Suprapubic skin (tissue), 4 donors: ENCODE measurements at regions not wholly inside any gene's neighbourhood (a gene's known extent, or its start where the extent isn't known, plus 50 kb on each side); places are given as distances from the start of the nearest gene placed in this dataset.

ENCODE experiments used
- DNase-seq, 2 donors: peaks; one replicate each; pipeline ENCODE4 v3.0.0-alpha.2; 2019; ENCODE audit warnings: low spot score in 2 of 2
- H3K27ac ChIP-seq: fragments of 200-600 bp; sonication (generic); one replicate; pipeline ENCODE4 v1.5.1; 2019
- H3K27me3 ChIP-seq: fragments of 200-600 bp; sonication (generic); one replicate; pipeline ENCODE4 v1.5.1; 2019
- H3K36me3 ChIP-seq: fragments of 200-600 bp; sonication (generic); one replicate; pipeline ENCODE4 v1.5.1; 2019
- H3K4me1 ChIP-seq: fragments of 200-600 bp; sonication (generic); one replicate; pipeline ENCODE4 v1.5.1; 2019
- H3K4me3 ChIP-seq: fragments of 200-600 bp; sonication (generic); one replicate; pipeline ENCODE4 v1.5.1; 2019; ENCODE audit warnings: mild to moderate bottlenecking
- H3K9me3 ChIP-seq: fragments of 200-600 bp; sonication (generic); one replicate; pipeline ENCODE4 v1.5.1; 2019
- EP300 ChIP-seq: sonication (generic); formaldehyde crosslinking; IDR thresholded peaks from one replicate; pipeline ENCODE4 v1.6.1; 2017; ENCODE audit warnings: antibody characterized with exemption
- POLR2A ChIP-seq, 2 donors: fragments of 450-650 bp; IDR thresholded peaks; one replicate each; pipeline ENCODE4 v1.6.1; 2017; ENCODE audit warnings: antibody characterized with exemption in 2 of 2, mild to moderate bottlenecking in 2 of 2, moderate library complexity in 2 of 2
- POLR2AphosphoS5 ChIP-seq, 3 donors: sonication (generic); formaldehyde crosslinking; IDR thresholded peaks; one replicate each; pipeline ENCODE4 v1.6.1; 2017; ENCODE audit warnings: antibody characterized with exemption in 3 of 3
- WGBS: methylation state at CpG from one replicate; pipeline ENCODE4 v1.1.5; 2018; 5-methylcytosine and 5-hydroxymethylcytosine counted together
- TF ChIP-seq, protein P1 (sequence below), 2 donors: fragments of 200-600 bp in 1 of 2; fragments of 450-650 bp in 1 of 2; sonication (generic) in 1 of 2; IDR thresholded peaks; one replicate each; pipeline ENCODE4 v1.5.1; 2016 to 2019; ENCODE audit warnings: antibody characterized with exemption in 2 of 2, mild to moderate bottlenecking in 1 of 2, moderate library complexity in 1 of 2

DNA sequence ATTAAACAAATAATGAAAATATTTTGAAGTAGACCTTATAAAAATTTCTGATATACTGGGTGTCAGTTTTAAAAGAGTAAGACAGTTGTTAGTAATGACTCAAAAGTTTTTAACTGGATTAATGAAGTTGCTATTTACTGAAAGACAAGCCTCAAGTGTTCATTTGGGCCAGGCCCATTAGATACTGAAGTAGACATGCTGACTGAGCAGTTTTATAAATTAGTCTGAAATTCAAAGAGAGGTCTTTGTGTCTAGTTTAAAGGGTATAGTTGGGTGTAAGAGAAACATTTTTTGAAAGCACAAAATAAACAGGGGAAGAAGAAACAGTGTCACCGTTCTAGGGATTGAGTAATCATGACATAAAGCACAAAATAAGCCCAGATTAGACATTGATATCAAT, 1577.2 kb downstream of the AMY1C start:
- TF ChIP-seq, protein P1, sequence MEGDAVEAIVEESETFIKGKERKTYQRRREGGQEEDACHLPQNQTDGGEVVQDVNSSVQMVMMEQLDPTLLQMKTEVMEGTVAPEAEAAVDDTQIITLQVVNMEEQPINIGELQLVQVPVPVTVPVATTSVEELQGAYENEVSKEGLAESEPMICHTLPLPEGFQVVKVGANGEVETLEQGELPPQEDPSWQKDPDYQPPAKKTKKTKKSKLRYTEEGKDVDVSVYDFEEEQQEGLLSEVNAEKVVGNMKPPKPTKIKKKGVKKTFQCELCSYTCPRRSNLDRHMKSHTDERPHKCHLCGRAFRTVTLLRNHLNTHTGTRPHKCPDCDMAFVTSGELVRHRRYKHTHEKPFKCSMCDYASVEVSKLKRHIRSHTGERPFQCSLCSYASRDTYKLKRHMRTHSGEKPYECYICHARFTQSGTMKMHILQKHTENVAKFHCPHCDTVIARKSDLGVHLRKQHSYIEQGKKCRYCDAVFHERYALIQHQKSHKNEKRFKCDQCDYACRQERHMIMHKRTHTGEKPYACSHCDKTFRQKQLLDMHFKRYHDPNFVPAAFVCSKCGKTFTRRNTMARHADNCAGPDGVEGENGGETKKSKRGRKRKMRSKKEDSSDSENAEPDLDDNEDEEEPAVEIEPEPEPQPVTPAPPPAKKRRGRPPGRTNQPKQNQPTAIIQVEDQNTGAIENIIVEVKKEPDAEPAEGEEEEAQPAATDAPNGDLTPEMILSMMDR (IDR thresholded peaks at IDR 0.05), result no peak

DNA sequence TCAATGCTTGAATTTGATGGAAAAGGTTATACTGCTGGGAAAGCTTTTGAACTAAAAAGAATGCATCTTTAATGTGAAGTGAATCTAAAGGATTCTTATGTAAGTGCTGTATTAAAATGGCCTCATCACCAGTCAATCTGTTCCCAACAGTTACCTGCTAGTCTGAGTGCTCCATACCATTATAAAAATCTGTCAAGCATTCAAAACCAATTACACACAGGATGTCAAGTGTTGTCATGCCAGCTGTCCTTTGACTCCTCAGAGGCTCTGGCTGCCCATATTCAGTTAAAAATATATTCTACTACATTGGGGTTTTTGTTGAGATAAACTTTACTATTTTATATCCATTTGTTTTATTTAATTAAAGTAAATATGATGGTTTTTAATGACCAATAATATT, 1587.7 kb downstream of the AMY1C start:
- H3K4me1 ChIP-seq, result no peaks in the 10 kb centered on the region
- TF ChIP-seq EP300 (no peak), POLR2A (IDR thresholded peaks at IDR 0.05) (no peak), POLR2AphosphoS5 (IDR thresholded peaks at IDR 0.05) (no peak)
- TF ChIP-seq, protein P1 (IDR thresholded peaks at IDR 0.05), result no peak

More for the DNA sequence above, 1577.2 kb downstream of the AMY1C start:
- DNase-seq, result no peak
- no peak overlapping the region for H3K4me3 ChIP-seq
- H3K4me1 ChIP-seq, result no peaks in the 10 kb centered on the region
- no peaks in the 10 kb centered on the region for H3K36me3 ChIP-seq
- H3K27ac ChIP-seq, result no peak overlapping the region
- H3K9me3 ChIP-seq, result peaks cover 4% of the 10 kb centered on the region
- WGBS, result 61% methylated on average over 1 of the region's 1 CpG
- no peaks in the 10 kb centered on the region for H3K27me3 ChIP-seq

DNA sequence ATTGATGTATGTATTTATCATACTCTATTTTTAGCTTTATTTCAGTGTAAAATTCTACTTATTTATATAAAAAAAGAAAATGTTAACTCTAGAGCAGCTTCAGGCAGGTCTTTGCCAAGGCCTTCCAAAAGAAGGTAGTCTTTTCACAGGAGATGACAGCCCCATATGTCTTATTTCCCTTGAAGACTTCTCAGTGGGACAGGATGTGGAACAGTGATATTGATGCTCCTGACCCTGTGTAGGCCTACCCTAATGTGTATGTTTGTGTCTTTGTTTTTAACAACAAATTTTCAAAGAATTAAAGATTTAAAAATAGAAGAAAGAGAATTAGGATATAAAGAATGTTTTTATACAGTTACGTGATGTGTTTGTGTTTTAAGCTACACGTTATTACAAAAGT, 1593.6 kb downstream of the AMY1C start:
- Histone ChIP-seq H3K27ac (no peak overlapping the region), H3K4me1 (no peaks in the 10 kb centered on the region), H3K27me3 (no peaks in the 10 kb centered on the region), H3K36me3 (no peaks in the 10 kb centered on the region), H3K4me3 (no peak overlapping the region), H3K9me3 (peaks cover 3% of the 10 kb centered on the region)
- no peak for DNase-seq
- WGBS, result 88% methylated on average over 2 of the region's 2 CpGs
- TF ChIP-seq, protein P1 (IDR thresholded peaks at IDR 0.05), result no peak
- TF ChIP-seq POLR2AphosphoS5 (IDR thresholded peaks at IDR 0.05) (no peak), POLR2A (IDR thresholded peaks at IDR 0.05) (no peak), EP300 (no peak)

More for the DNA sequence above, 1587.7 kb downstream of the AMY1C start:
- Histone ChIP-seq H3K4me3 (no peak overlapping the region), H3K27me3 (no peaks in the 10 kb centered on the region), H3K9me3 (no peaks in the 10 kb centered on the region), H3K36me3 (no peaks in the 10 kb centered on the region), H3K27ac (no peak overlapping the region)
- DNase-seq, result no peak

DNA sequence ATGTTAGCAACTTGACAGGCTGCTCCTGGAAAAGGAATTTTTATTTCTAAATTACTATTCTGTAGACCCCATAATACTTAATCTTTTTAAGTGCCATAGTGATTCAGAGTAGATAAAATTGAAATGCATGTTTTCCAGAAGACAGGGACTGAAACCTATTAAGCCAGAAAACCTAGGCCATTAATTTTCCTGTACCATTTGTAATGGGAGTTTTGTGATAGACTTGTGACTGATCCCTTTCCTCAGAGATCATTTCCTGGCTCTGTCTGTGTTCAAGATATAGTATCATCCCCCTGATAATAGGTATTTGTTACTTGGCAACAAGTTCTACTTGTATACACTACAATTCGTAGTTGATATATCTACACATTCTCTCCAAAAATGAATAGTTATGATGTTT, 1609.8 kb downstream of the AMY1C start:
- DNase-seq, result no peak
- WGBS, result 46% methylated on average over 1 of the region's 1 CpG
- no peak for TF ChIP-seq POLR2AphosphoS5 (IDR thresholded peaks at IDR 0.05)
- TF ChIP-seq EP300, result no peak
- TF ChIP-seq, protein P1 (IDR thresholded peaks at IDR 0.05), result no peak
- TF ChIP-seq POLR2A (IDR thresholded peaks at IDR 0.05), result no peak
- no peaks in the 10 kb centered on the region for H3K36me3 ChIP-seq
- no peak overlapping the region for H3K27ac ChIP-seq
- H3K27me3 ChIP-seq, result no peaks in the 10 kb centered on the region
- H3K9me3 ChIP-seq, result no peaks in the 10 kb centered on the region
- H3K4me1 ChIP-seq, result no peaks in the 10 kb centered on the region
- no peak overlapping the region for H3K4me3 ChIP-seq

DNA sequence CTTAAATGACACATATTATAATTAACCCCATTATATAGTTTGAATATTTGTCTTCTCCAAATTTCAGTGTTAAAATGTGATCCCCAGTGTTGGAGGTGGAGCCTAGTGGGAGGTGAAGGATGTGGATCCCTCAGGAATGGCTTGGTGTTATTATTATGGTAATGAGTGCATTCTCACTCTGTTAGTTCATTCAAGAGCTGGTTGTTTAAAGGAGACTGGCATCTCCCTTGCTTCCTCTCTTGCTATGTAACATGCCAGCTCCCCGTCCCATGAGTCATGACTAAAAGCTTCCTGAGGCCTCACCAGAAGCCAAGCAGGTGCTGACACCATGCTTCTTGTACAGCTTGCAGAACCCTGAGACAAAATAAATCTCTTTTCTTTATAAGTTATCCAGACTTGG, 1612.7 kb downstream of the AMY1C start:
- Histone ChIP-seq H3K4me3 (no peak overlapping the region), H3K4me1 (no peaks in the 10 kb centered on the region), H3K9me3 (peaks cover 3% of the 10 kb centered on the region), H3K27me3 (no peaks in the 10 kb centered on the region), H3K27ac (no peak overlapping the region), H3K36me3 (no peaks in the 10 kb centered on the region)
- TF ChIP-seq EP300 (no peak), POLR2AphosphoS5 (IDR thresholded peaks at IDR 0.05) (no peak), POLR2A (IDR thresholded peaks at IDR 0.05) (no peak)
- TF ChIP-seq, protein P1 (IDR thresholded peaks at IDR 0.05), result no peak
- 90% methylated on average over 1 of the region's 1 CpG for WGBS
- DNase-seq, result no peak
